Stimulated activated CD4-positive, alpha-beta T cell treated with anti-CD3 and anti-CD28 coated beads, Interleukin-4, amount 100 ng/mL, for 1 hour (primary cell): ENCODE measurements at regions not wholly inside any gene's neighbourhood (a gene's known extent, or its start where the extent isn't known, plus 50 kb on each side); places are given as distances from the start of the nearest gene placed in this dataset.
"Not testable (repeated sequence)": the region's sequence is repeated elsewhere in the genome, so short reads cannot be mapped to it uniquely, and the experiment has no call there.

Experiments used
- DNase-seq: peaks from one replicate; pipeline ENCODE4 v3.0.0-alpha.2; 2020

DNA sequence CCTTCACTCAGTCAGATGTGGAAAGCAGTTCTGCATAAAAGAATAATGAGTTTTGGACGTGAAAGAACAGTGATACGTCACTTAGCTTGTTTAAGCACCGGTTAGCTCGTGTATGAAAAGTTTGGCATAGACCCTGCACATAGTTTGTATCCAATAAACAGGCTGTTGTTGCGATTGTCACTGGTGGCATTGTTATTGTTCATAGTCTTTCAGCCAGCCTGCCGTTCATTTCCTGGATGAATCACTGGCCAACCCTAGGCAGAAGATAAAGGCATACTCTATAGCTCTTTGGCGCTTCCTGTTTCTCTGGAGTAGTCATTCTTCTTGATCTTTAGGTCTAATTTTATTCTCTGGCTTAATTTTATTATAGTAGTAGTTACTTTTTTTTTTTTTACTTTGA, 57.8 kb upstream of the ANKRD30A start:
- DNase-seq = no peak

DNA sequence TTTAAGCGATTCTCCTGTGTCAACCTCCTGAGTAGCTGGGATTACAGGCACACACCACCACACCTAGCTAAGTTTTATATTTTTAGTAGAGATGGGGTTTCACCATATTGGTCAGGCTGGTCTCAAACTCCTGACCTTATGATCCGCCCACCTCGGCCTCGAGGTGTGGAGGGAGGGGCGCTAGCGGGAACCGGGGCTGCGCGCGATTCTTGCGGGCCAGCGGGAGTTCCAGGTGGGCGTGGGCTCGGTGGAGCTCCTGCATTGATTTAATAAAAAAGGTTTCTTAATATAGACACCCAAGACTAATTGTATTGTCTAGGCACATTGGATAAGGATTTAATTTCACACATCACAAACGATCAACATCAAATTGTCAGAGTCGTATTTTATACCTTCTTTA, 63.1 kb upstream of the ANKRD30A start:
- not testable (repeated sequence) for DNase-seq

DNA sequence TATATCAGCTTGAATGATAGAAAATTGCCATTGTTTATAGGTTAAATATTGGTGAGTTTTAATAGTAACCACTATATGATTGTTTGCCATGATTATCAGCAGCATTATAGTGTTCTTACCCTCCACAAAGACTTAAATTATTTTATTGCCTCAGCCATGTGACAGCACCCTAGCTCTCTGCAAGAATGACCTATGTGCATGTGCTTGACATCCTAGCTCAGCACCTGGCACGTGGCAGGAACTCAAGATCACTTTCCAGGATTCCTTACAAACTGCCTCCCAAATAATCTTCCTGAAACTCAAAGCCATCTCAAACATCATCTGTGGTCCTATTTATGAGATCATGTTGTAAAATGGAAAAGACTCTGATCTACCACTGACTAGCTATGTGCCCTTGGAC, 68.1 kb upstream of the ANKRD30A start:
- DNase-seq = no peak

DNA sequence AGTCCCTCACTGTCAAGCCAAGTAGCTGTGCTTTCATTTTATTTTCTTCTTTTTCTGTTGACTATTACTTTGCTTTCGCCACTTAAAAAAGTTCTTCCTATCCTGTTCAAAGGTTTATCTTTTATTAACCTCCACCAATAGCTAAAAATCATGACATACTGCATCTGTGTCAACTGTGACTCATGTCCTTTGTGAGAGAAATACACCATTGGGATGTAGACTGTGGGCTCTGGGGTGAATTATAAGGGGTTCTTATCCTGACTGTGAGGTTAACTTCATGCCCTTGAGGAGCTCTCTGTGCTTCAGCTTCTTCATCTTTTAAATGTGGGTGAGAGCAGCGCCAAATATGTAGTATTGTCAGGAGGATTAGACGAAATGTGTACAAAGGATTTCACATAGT, 71.9 kb upstream of the ANKRD30A start:
- no peak for DNase-seq

DNA sequence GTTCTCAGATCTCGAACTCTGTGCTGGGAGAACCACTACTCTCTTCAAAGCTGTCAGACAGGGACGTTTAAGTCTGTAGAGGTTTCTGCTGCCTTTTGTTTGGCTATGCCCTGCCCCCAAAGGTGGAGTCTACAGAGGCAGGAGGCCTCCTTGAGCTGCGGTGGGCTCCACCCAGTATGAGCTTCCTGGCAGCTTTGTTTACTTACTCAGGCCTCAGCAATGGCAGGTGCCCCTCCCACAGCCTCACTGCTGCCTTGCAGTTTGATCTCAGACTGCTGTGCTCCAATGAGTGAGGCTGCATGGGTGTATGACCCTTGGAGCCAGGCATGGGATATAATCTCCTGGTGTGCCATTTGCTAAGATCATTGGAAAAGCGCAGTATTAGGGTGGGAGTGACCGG, 75.4 kb upstream of the ANKRD30A start:
- DNase-seq = not testable (repeated sequence)

DNA sequence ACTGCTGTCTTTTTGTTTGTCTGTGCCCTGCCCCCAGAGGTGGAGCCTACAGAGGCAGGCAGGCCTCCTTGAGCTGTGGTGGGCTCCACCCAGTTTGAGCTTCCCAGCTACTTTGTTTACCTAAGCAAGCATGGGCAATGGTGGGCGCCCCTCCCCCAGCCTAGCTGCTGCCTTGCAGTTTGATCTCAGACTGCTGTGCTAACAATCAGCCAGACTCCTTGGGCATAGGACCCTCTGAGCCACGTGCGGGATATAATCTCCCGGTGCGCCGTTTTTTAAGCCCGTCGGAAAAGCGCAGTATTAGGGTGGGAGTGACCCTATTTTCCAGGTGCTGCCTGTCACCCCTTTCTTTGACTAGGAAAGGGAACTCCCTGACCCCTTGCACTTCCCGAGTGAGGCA, 81.1 kb upstream of the ANKRD30A start:
- DNase-seq = not testable (repeated sequence)

DNA sequence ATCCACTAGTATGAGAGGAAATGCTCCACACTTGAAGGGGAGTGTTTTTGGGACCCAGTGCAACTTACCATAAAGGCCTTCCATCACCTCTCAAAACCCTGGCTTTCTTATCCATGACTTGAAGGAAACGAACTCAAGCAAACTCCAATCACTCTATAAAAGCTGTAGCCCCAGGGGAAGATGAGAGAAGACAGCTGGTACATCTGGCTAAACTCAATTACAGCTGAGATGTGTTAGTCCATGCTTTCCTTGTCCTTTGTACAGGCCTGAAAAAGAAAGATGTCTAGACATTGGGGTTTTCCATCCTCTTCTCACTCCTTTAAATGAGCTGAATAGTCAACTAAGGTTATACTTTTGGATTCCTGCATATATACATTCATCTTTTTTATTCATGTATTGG, 89.5 kb upstream of the ANKRD30A start:
- DNase-seq = no peak

DNA sequence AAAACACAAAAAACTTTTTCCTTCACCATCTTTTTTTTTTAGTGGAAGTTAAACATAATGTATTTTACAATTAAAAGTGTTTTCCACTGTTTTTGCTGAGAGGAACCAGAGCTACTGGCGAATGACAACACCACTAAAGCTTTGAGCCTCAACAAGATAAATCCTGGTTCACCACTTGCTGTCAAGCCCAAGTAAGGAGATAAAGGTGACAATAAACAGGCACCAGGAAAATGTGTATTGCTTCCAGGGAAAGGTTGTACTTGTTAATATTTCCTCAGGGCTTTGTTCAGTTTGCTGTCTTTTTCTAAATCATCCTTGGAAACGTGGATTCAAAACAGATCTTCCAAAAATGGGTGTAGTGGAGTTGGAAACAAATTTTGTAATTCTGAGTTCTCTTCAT, 109.9 kb upstream of the ANKRD30A start:
- no peak for DNase-seq

DNA sequence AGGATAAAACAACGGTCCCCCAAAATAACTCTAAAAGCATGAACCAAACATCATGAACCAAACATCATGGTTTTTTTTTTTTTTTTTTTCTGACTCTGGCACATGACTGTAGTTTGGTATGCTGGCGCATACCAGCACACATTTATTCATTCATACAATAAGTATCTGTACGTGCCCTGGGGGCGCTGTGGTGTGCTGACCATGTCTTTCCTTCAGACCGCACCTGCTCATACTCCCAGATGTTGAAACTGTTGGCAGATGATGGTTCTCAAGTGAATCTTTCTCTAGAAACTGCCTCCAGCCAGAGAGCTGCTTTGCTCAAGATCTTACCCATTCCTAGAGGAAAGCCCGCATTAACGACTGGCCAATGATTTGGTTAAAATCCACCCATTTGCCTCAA, 114.7 kb upstream of the ANKRD30A start:
- DNase-seq = no peak

DNA sequence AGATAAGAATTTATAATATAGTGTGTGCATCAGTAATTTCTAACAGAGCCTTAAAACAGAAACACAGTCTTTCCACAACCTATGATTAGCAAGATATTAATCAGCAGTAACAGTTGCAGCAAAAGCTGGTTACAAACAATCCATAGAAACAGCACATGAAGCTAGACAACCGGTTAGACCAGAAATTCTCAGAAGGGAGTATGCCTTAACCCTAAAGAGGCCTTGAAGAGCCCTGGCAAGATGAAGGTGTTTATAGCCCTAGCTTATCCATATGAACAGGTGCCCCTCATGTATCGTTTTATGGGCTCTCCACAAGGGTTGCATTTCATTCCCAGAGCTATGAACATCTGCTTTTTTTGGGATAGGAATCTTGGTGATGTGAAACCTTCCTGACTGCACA, 117.1 kb upstream of the ANKRD30A start:
- DNase-seq = not testable (repeated sequence)

DNA sequence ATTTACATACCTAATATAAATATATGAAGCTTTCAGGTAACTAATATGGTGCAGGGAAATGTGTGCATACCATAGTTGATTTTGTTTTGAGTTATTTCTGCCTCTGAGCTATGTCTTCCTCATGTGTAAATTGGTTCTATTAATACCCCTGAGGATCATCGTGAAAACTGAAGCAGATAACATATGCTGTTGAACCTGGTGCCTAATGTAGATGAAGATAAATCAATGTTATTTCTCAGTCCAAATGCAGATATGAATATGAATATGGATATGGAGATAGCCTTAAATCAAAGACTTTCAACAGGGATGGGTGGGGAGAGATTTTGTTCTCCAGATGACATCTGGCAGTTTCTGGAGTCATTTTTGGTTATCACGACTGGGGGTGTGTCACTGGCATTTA, 122.3 kb upstream of the ANKRD30A start:
- DNase-seq = no peak

DNA sequence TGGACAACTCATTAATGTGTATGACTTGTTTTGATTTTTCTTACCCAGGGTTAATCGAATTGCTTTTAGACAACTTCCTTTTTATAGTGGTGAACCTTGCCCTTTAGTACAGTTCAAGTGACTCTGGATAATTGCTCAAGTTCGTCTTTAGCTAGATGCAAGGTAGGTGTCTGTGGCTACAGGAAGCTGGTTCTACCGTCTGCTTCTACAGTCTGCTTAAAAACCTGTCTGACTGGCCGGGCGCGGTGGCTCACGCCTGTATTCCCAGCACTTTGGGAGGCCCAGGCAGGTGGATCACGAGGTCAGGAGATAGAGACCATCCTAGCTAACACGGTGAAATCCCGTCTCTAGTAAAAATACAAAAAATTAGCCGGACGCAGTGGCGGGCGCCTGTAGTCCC, 129.6 kb upstream of the ANKRD30A start:
- DNase-seq = not testable (repeated sequence)

DNA sequence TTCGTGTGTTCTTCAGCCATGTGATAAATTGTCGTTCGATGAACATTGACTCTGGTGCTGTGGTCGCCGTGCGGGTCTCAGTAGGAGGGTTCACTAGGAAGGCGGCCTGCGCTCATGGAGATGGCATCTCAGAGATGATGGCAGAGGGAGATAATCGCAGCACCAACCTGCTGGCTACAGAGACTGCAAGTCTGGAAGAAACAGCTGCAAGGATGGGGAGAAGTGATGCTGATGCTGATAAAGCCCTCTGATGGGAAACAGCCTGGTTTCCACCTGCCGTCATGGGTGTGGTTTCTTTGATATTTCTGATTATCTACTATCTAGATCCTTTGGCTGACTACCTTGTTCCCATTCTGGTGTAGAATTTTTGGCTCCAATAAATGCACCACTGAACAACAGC, 130.5 kb upstream of the ANKRD30A start:
- no peak for DNase-seq

DNA sequence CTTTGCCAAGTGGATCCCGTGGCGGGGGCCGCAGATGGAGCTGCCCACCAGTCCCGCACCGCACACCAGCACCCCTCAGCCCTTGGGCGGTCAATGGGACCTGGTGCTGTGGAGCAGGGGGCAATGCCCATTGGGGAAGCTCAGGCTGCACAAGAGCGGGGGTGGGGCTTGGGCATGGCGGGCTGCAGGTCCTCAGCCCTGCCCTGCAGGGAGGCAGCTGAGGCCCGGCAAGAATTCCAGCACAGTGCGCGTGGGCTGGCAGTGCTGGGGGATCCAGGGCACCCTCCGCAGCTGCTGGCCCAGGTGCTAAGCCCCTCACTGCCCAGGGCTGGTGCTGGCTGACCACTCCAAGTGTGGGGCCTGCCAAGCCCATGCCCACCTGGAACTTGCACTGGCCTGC, 136.2 kb upstream of the ANKRD30A start:
- no peak for DNase-seq

DNA sequence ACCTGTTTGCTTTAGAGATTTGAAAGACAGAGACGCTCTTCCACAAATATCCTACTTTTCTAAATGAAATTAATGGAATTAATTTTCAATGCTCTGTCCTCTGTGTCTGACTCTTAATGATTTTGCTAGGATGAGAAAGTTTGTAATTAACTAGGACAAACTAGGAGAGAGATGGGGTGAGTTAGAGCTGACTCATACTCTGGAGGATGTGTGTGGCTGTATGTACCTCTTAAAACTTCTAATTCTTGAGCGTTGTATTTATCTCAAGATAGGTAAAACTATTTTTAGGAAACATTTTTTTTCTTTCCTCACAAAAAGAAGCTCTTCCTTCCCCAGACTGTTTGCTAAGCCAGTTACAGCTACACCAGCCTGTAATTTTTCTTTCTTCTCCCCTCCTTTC, 178.8 kb upstream of the ANKRD30A start:
- DNase-seq = no peak

DNA sequence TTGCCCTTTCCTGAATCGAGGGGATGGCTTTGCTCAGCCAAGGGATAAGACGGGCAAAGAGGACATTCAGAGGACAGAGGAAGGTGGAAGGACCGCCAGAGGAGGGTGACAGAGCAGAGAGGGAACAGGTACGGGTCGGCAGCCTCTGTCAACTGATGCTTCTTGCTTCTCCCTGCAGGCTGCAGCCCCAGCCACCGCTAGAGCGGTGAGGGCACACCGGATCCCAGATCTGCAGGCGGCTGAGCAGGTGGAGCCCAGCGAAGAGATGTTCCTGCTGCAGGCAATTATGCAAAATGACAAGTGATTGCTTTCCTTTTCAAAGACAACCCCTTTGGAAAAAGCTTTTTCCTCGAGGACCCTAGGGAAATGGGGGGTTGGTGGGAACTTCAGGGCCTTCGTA, 181.9 kb upstream of the ANKRD30A start:
- no peak for DNase-seq

DNA sequence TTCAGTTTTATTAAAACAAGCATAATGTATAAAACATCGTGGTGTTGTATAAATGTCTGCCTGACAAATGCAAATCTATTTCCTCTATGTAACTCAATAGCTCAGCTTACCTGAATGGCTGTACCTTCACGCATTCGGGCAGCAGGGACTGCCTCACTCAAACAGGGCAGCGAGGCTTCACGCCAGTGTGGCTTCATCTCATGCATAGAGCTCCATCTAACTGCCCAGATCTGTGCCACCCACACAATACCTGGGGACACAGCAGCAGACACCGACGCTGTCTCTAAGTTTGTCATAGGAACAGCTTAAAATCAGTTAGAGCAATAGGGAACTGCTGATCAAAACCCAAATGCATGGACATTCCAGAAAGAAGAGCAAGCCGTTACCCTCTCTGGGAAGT, 182.8 kb upstream of the ANKRD30A start:
- no peak for DNase-seq

DNA sequence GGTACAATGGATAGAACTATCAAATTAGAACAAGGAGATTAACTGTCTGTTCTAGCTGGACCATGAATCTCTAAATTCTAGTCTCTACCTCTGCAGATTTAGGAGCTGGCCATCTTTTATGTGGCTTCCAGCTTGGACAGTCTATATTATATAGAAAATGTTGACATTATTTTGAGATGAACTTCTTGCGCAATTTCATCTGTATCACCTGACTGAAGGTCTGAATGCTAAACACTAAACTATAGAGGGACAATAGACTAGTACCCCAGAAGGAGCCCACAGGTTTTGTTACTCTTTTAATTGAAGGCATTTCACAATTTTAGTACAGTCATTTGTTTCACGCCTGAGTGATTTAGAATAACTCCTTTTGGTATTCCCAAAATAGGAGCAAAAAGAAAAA, 222.4 kb upstream of the ANKRD30A start:
- DNase-seq = no peak

DNA sequence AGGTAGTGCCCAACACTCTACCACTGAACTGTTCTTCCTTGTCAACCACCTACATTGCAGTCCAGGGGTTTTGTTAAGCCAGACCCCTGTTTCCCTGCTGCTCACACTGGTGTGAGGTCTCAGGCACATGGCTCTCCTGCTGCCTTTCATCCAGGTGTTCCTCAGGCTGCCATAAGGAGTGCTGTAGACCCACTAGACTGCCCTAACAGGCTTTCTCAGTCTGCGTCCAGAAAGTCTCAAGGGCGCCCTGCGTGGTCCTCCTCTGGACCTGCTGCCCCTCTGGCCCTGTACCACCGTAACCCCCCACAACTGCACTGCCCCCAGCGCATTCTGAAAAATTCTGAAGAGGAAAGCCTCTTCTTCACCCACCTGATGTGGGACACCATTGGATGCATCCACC, 225.7 kb upstream of the ANKRD30A start:
- DNase-seq = no peak

DNA sequence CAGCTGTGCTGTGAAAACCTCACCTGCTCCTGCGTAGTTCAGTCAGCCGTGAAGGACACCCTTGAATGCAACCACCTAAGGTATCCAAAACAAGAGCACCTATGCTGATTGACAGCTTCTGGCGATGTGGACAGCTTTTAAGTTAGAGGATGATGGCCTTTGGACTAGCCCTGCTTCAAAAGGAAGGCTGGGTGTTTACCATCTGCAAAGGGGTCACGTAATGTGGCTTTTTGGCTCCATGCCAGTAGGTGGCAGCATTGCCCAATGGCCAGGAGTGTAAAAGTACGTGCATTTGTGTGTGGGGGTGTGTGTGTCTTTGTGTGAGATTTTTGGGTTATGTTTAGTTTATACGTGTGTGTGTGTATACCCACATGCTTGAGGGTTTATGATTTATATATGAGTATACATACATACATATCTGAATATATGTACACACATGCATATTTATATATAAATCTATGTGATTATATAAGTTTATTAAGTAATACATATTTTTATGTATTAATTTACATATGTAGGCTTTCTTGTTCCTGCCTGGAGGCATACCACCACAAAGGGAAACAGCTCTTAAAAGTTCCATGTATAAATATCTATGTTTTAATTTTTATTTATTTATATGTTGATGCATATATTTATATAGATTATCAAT, 236.3 kb upstream of the ANKRD30A start:
- DNase-seq = peak; percentile 38

DNA sequence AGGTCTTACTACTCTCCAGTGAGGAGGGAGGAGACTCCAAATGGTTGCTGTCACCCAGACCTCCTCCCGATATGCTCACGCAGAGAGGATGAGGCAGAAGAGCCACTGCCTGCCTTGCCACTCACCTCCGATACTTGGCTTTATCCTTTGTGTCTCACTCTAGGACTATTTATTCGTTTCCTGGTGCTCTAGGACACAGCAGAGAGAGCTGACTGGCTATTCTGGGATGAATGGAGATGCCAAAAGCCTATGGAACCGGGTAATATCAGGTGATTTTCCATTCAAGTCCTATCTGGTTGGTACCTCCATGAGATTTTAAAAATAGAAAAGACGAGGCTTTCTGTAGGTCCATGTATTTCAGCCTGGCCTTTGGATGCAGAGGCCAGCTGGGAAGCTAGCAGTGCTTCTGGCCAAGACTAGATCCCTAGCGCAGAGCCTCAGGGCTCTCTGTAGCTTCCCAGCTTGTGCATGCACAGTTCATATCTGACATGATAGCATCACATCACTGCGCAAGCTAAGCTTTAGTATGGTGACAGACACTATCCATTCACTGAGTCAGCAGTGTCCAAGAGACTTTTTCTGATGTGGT, 239.0 kb upstream of the ANKRD30A start:
- DNase-seq = no peak

DNA sequence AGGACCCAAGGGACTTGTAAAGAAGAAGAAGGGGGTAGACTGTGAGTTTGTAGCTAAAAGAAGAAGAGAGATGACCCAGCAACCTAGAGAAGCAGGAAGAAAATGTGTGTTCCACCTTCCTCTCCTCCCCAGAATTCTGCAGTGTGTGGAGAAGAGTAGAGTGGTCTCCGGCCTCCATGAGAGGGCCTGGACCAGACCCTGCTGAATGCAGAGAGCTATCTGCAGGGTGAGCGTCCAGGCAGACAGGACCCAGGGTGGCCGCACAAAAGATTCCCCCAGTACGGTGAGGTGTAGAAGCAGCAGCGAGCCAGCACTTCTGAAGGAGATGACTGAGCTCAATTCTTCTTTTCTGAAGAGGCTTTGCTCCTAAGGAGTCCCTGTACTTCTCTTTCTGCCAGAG, 239.7 kb upstream of the ANKRD30A start:
- DNase-seq = no peak

DNA sequence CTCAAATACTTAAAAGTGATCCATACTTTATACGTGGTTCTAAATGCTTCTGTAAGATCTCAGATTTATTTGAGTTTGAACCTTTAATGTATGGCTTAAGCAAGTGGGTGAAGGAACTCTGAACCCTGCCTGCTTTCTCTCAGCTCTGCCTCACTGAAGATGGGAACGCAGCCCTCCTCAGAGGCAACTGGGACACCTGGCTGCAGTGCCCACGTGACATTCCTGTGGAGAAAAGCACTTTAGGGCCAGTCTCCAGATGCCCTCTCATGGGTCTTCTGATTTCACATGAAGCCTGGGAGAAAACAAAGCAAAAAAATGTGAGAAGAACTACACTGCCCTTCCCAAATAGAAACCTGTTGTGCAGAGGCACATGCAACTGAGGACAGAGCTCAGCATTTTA, 242.6 kb upstream of the ANKRD30A start:
- DNase-seq = no peak

DNA sequence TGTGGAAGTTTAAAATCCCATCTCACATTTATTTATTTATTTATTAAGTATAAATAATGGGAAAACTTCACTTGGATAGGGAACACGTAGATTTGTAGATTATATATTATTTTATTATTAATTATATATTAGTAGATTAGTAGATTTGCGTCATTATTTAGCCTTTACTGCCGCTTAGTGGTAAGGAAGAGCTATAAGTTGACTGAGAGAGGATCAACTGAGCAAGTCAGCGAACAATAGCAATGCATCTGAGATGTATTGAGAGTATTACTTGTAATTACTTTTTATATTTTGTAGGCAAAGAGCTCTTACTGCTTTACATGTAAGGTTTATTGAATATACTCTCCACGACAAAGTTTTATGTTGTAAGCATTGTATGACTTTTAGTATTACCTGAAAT, 244.5 kb upstream of the ANKRD30A start:
- DNase-seq = no peak

DNA sequence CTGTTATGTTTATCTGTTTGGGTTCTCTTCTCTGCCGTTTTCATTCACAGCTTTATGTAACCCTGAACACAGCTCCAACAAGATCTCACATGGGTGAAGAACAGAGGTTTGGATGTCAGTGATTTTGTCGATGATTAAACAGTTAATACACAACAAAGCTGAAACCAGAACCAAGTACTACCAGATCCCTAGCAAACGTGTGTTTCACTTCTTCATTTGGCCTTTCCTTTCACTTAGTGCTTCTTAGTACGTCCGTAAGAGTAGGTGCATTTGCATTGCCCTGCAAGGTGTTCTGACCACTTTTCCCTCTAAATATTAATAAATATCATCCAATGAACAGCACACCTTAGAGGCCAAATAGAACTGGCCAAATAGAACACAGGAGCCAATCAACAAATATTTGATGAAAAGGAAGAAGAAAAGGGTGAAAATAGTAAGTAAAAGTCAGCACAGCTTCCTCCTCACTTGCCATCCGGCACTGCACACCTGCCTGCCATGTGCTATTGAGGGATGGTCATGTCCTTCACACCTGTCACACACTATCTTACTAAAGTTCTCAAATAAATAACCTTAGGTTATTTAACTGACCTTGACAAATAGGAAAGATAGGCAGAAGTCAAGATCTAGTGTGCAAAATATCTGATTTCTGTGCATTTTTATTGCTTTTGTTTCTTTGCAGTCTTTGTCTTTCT, 252.6 kb upstream of the ANKRD30A start:
- no peak for DNase-seq
